ENCODE measurements at regions not wholly inside any gene's neighbourhood (a gene's known extent, or its start where the extent isn't known, plus 50 kb on each side); places are given as distances from the start of the nearest gene placed in this dataset.

DNA sequence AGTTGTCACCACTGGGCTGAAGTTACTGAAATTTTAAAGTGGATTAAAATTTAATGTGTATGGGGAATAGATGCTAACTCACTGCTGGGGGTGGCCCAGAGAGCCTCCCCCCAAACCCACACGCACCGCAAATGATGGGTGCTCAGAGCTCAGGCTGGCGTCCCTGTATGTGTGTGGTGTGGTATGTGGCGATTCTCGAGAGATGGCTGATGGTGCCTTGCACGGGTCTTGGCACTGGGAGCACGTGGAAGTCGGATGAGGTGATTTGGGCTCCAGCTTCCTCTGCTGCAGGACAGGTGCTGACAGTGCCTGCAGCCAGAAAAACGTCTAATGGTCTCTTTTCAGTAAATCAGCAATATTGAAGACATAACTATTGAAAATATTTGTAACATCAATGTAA is 1473.3 kb downstream of the TBC1D22A start (continued):
- TF ChIP-seq, protein P1, sequence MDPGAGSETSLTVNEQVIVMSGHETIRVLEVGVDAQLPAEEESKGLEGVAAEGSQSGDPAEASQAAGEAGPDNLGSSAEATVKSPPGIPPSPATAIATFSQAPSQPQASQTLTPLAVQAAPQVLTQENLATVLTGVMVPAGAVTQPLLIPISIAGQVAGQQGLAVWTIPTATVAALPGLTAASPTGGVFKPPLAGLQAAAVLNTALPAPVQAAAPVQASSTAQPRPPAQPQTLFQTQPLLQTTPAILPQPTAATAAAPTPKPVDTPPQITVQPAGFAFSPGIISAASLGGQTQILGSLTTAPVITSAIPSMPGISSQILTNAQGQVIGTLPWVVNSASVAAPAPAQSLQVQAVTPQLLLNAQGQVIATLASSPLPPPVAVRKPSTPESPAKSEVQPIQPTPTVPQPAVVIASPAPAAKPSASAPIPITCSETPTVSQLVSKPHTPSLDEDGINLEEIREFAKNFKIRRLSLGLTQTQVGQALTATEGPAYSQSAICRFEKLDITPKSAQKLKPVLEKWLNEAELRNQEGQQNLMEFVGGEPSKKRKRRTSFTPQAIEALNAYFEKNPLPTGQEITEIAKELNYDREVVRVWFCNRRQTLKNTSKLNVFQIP (CRISPR knock-in tag; IDR thresholded peaks at IDR 0.05; ENCODE audit: borderline replicate concordance, low read depth): no peak
- TF ChIP-seq, protein P2, sequence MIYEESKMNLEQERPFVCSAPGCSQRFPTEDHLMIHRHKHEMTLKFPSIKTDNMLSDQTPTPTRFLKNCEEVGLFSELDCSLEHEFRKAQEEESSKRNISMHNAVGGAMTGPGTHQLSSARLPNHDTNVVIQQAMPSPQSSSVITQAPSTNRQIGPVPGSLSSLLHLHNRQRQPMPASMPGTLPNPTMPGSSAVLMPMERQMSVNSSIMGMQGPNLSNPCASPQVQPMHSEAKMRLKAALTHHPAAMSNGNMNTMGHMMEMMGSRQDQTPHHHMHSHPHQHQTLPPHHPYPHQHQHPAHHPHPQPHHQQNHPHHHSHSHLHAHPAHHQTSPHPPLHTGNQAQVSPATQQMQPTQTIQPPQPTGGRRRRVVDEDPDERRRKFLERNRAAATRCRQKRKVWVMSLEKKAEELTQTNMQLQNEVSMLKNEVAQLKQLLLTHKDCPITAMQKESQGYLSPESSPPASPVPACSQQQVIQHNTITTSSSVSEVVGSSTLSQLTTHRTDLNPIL (CRISPR knock-in tag; IDR thresholded peaks at IDR 0.05; ENCODE audit: low read depth): no peak
- TF ChIP-seq CSDC2 (CRISPR knock-in tag; IDR thresholded peaks at IDR 0.05): no peak
- no peak for TF ChIP-seq ZFP3 (CRISPR knock-in tag; IDR thresholded peaks at IDR 0.05)
- TF ChIP-seq RARB (CRISPR knock-in tag; IDR thresholded peaks at IDR 0.05): no peak

DNA sequence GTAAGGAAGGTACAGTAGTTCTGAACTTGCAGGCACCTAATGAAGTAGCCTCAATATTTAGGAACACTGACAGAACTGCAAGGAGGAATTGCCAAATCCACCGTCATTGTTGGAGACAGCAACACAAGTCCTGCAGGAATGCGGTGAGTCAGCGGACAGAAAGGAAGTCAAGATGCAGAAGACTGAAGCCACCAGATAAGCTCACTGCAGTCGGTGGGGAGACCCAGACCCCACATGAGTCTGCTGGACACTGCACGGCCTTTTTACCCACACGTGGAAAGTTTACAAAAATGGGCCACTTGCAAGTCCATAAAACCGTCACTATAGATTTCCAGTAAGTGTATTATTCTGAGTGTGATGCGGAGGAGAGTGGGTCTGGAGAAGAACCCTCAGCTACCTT is 1471.6 kb downstream of the TBC1D22A start:
- TF ChIP-seq ZFP3 (CRISPR knock-in tag; IDR thresholded peaks at IDR 0.05) (no peak), CSDC2 (CRISPR knock-in tag; IDR thresholded peaks at IDR 0.05) (no peak), OSR1 (CRISPR knock-in tag; IDR thresholded peaks at IDR 0.05) (no peak), PPARA (CRISPR knock-in tag; IDR thresholded peaks at IDR 0.05; ENCODE audit: borderline replicate concordance) (no peak), TOX (CRISPR knock-in tag; IDR thresholded peaks at IDR 0.05; ENCODE audit: borderline replicate concordance) (no peak), RARB (CRISPR knock-in tag; IDR thresholded peaks at IDR 0.05) (no peak), ISL1 (CRISPR knock-in tag; IDR thresholded peaks at IDR 0.05) (no peak), SNAI2 (CRISPR knock-in tag; IDR thresholded peaks at IDR 0.05) (no peak), ZNF565 (CRISPR knock-in tag; conservative IDR thresholded peaks at IDR 0.05; ENCODE audit: low read depth) (no peak)
- TF ChIP-seq, protein P3, sequence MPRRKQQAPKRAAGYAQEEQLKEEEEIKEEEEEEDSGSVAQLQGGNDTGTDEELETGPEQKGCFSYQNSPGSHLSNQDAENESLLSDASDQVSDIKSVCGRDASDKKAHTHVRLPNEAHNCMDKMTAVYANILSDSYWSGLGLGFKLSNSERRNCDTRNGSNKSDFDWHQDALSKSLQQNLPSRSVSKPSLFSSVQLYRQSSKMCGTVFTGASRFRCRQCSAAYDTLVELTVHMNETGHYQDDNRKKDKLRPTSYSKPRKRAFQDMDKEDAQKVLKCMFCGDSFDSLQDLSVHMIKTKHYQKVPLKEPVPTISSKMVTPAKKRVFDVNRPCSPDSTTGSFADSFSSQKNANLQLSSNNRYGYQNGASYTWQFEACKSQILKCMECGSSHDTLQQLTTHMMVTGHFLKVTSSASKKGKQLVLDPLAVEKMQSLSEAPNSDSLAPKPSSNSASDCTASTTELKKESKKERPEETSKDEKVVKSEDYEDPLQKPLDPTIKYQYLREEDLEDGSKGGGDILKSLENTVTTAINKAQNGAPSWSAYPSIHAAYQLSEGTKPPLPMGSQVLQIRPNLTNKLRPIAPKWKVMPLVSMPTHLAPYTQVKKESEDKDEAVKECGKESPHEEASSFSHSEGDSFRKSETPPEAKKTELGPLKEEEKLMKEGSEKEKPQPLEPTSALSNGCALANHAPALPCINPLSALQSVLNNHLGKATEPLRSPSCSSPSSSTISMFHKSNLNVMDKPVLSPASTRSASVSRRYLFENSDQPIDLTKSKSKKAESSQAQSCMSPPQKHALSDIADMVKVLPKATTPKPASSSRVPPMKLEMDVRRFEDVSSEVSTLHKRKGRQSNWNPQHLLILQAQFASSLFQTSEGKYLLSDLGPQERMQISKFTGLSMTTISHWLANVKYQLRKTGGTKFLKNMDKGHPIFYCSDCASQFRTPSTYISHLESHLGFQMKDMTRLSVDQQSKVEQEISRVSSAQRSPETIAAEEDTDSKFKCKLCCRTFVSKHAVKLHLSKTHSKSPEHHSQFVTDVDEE (CRISPR knock-in tag; IDR thresholded peaks at IDR 0.05): no peak
- TF ChIP-seq, protein P1 (CRISPR knock-in tag; IDR thresholded peaks at IDR 0.05; ENCODE audit: borderline replicate concordance, low read depth): no peak
- TF ChIP-seq, protein P4, sequence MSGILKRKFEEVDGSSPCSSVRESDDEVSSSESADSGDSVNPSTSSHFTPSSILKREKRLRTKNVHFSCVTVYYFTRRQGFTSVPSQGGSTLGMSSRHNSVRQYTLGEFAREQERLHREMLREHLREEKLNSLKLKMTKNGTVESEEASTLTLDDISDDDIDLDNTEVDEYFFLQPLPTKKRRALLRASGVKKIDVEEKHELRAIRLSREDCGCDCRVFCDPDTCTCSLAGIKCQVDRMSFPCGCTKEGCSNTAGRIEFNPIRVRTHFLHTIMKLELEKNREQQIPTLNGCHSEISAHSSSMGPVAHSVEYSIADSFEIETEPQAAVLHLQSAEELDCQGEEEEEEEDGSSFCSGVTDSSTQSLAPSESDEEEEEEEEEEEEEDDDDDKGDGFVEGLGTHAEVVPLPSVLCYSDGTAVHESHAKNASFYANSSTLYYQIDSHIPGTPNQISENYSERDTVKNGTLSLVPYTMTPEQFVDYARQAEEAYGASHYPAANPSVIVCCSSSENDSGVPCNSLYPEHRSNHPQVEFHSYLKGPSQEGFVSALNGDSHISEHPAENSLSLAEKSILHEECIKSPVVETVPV (CRISPR knock-in tag; IDR thresholded peaks at IDR 0.05): no peak
- TF ChIP-seq, protein P2 (CRISPR knock-in tag; IDR thresholded peaks at IDR 0.05; ENCODE audit: low read depth): no peak
- ATAC-seq: no peak

DNA sequence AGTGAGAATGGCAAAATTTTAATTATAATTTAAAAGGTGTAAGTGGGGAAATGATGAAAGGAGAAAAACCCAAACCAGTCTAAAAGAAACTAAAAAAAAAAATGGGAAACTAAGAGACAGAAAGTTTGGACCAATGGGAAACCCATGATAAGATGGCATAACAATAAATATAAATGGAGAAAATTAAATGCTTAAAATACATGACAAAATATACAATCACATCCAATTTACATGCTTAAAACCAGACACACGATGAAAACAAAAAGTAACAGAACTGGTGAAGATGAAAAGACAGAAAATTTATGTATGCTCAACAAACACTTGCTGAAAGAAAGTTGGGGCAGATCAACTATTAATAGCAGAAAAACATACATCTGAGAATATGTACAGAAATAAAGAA is 1471.1 kb downstream of the TBC1D22A start:
- no peak for ATAC-seq
- TF ChIP-seq TCF4 (CRISPR knock-in tag; IDR thresholded peaks at IDR 0.05; ENCODE audit: borderline replicate concordance): no peak
- no peak for TF ChIP-seq ZNF70 (CRISPR knock-in tag; IDR thresholded peaks at IDR 0.05)
- TF ChIP-seq, protein P2 (CRISPR knock-in tag; IDR thresholded peaks at IDR 0.05; ENCODE audit: low read depth): no peak
- TF ChIP-seq RARB (CRISPR knock-in tag; IDR thresholded peaks at IDR 0.05): no peak
- no peak for TF ChIP-seq PPARA (CRISPR knock-in tag; IDR thresholded peaks at IDR 0.05; ENCODE audit: borderline replicate concordance)
- no peak for TF ChIP-seq ZFP30 (CRISPR knock-in tag; IDR thresholded peaks at IDR 0.05)
- no peak for TF ChIP-seq GLIS3 (CRISPR knock-in tag; IDR thresholded peaks at IDR 0.05)

Data from SK-N-SH treated with all-trans-retinoic acid at 6 μM for 48 hours (cell line).